ENCODE measurements at regions not wholly inside any gene's neighbourhood (a gene's known extent, or its start where the extent isn't known, plus 50 kb on each side); places are given as distances from the start of the nearest gene placed in this dataset.
A peak's percentile ranks its signal among the peaks of the same experiment; 100 is the strongest.
"Not testable (repeated sequence)": the region's sequence is repeated elsewhere in the genome, so short reads cannot be mapped to it uniquely, and the experiment has no call there.

GRCh38 chr12:74689071-74689655, 151.5 kb downstream of the ATXN7L3B start:
- DNase-seq = peak; percentile 70

- DNase-seq = no peak
Observed at GRCh38 chr12:74689929-74690328, 152.3 kb downstream of the ATXN7L3B start.

GRCh38 chr12:74719447-74719846, 181.8 kb downstream of the ATXN7L3B start:
- DNase-seq = no peak

- no peak for DNase-seq
Observed at GRCh38 chr12:74722709-74723108, 185.1 kb downstream of the ATXN7L3B start.

GRCh38 chr12:74725154-74725553, 187.5 kb downstream of the ATXN7L3B start:
- peak; percentile 10 for DNase-seq

GRCh38 chr12:74728006-74728405, 190.4 kb downstream of the ATXN7L3B start:
- no peak for DNase-seq

GRCh38 chr12:74732164-74732784, 194.6 kb downstream of the ATXN7L3B start:
- DNase-seq = no peak

- DNase-seq = peak; percentile 74
Observed at GRCh38 chr12:74732826-74733225, 195.2 kb downstream of the ATXN7L3B start.

GRCh38 chr12:74741112-74741511, 203.5 kb downstream of the ATXN7L3B start:
- no peak for DNase-seq

- DNase-seq = no peak
Observed at GRCh38 chr12:74747305-74747704, 209.7 kb downstream of the ATXN7L3B start.

- no peak for DNase-seq
Observed at GRCh38 chr12:74751441-74751840, 213.8 kb downstream of the ATXN7L3B start.

- no peak for DNase-seq
Observed at GRCh38 chr12:74752215-74752614, 214.6 kb downstream of the ATXN7L3B start.

- no peak for DNase-seq
Observed at GRCh38 chr12:74770552-74770951, 232.9 kb downstream of the ATXN7L3B start.

- DNase-seq = no peak
Observed at GRCh38 chr12:74775276-74775675, 237.6 kb downstream of the ATXN7L3B start.

GRCh38 chr12:74776378-74776777, 238.7 kb downstream of the ATXN7L3B start:
- DNase-seq = no peak

GRCh38 chr12:74780182-74780849, 242.7 kb downstream of the ATXN7L3B start:
- no peak for DNase-seq

- not testable (repeated sequence) for DNase-seq
Observed at GRCh38 chr12:74780850-74781241, 243.2 kb downstream of the ATXN7L3B start.

GRCh38 chr12:74781991-74782485, 244.4 kb downstream of the ATXN7L3B start:
- DNase-seq = no peak

GRCh38 chr12:74790931-74791330, 253.3 kb downstream of the ATXN7L3B start:
- DNase-seq = no peak

- DNase-seq = no peak
Observed at GRCh38 chr12:74791365-74791764, 253.7 kb downstream of the ATXN7L3B start.

- DNase-seq = no peak
Observed at GRCh38 chr12:74794522-74794921, 256.9 kb downstream of the ATXN7L3B start.

GRCh38 chr12:74801625-74802024, 264.0 kb downstream of the ATXN7L3B start:
- DNase-seq = no peak

GRCh38 chr12:74816398-74817175, 279.0 kb downstream of the ATXN7L3B start:
- DNase-seq = no peak
